ENCODE measurements at regions not wholly inside any gene's neighbourhood (a gene's known extent, or its start where the extent isn't known, plus 50 kb on each side); places are given as distances from the start of the nearest gene placed in this dataset.

GRCh38 chrX:38890326-38890725, 89.1 kb downstream of the MID1IP1 start:
- DNase-seq, result no peak

GRCh38 chrX:38890963-38891362, 89.7 kb downstream of the MID1IP1 start:
- no peak for DNase-seq

DNA sequence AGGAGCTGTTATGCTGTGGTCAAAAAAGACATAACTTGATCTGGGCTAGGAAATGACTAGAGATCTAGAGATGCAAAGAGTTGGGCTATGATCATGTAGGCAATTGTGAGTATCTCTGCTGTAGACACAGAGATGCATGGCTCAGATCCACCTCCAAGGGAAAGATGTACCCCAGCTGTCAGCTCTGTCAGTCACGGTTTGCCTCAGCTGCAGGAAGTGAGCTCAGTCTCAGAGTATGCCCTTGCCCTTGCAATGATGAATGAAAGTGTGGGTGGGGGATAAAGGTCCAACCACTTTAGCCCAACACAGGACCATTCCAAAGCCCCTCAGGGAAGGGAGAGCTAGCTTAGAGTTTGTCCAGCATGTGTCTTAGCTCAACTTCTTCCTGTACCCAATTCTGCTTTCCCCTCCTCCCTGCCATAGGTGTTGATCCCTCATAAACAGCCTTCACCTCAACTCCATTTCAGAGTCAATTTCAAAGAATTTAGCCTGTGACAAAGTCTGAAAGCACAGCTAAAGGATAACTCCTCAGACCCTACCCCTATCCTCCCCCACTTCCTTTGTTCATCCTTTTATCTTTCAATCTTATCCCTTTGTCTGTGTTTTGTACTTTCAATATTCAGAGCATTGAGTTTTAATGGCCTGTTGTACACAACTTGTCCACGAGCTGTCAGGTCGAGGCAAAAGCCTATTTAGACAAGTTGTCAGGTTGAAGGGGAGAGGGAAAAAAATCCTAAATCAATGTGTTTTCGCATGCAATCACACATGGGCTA, 90.6 kb downstream of the MID1IP1 start:
- no peak for DNase-seq

DNA sequence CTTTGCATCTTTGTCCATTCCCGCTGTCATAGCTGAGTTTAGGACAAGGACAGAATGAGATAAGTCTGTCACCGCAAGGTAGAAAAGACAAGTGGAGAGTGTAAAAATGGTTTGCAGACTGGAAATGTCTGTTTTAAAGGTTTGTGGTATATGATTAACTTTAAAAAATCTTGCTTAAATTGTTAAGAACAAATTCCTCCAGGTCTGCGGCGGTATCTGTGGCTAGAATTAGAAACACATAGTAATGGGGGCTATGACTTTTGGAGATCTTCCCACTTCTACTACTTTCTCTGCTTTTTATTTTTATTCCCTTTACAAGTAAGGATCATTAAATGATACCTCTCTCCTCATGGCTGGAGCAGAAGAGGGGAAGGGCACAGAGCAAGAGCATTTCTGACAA, 92.2 kb downstream of the MID1IP1 start:
- DNase-seq, result no peak

GRCh38 chrX:38895775-38896174, 94.5 kb downstream of the MID1IP1 start:
- no peak for DNase-seq

DNA sequence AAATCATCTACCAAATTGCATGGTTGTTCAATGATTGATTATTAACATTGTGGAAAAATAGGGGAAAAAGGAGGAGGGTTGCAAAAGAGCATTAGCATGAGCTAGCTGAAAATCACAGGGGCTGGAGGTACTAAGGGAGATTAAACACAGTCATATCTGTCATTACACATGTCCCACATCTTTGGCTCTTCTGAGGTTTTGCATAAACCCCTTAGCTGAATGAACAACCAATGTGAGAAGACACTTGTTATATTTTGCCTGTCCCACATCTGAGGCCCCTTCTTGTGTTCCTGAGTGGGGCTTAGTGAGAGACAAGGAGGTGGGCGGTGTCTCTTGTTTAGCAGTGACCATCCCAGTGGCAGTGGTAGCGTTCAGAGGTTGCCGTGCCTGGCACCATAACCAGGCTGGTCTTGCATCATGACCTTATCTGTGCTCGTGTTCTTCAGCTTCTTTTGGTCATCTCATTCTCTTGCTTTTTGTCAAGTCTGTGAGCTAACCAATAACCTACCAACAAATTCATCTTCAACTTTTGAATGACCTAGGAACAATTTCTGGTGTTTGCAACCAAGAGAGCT, 95.6 kb downstream of the MID1IP1 start:
- DNase-seq, result no peak

GRCh38 chrX:38898261-38898660, 97.0 kb downstream of the MID1IP1 start:
- no peak for DNase-seq

DNA sequence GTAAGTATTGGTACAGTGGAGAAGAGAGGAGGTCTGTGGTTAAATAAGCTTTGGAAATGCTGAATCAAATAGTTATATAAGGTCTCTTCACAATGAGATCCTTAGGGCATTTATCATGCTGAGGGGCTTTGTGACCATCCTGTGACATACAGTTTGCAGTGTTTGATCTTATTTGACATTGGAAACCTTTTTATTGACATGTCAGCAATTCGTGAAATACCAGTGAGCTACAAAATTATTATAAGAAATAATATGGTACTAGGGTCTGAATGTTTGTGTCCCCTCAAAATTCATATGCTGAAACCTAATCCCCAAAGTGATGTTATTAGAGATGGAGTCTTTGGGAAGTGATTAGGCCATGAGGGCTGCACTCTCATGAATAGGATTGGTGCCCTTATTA, 98.4 kb downstream of the MID1IP1 start:
- no peak for DNase-seq

GRCh38 chrX:38900719-38901118, 99.5 kb downstream of the MID1IP1 start:
- no peak for DNase-seq

DNA sequence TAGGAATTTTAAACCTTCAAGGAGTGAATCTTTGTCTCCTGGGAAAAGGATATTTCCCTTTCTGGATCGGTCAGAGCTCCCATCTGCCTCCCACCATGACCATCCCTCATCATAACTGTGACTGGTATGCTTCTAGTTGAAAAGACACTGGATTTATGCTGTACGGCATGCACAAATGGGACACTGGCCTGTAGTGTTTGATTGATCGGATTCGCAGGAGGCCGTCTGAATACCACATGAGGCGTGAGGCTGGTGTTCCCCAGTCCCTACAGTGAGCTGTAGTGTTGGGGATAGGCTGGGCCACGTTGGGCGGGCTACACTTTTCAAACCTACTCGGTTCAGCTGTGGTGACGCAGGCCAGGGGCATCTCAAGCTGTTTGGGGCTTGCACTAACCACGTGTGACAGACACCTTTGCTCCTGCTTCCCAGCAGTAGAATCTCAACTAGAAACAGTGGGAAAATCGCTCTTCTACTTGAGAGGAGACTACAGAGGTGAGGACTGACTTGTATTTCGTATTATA, 101.8 kb downstream of the MID1IP1 start:
- no peak for DNase-seq

DNA sequence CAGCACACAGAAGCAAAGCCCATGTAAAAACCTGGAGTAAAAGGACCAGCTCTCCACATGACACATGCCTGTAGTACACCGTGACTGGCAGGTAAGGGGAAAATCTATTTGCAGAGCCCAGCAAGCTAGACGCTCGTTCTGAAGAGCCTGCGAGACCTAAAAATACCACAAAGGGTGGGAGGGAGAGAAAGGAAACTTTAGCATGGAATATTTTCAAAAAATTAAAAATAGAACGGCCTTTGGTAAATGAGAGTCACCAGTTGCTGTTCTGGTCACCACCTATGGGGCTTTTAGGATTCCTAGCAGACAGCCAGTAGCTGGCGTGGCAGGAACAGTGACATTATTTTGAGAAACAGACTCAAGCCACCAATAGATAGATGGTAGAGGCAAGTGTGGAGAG, 115.5 kb downstream of the MID1IP1 start:
- no peak for DNase-seq

GRCh38 chrX:38917954-38918353, 116.7 kb downstream of the MID1IP1 start:
- no peak for DNase-seq

DNA sequence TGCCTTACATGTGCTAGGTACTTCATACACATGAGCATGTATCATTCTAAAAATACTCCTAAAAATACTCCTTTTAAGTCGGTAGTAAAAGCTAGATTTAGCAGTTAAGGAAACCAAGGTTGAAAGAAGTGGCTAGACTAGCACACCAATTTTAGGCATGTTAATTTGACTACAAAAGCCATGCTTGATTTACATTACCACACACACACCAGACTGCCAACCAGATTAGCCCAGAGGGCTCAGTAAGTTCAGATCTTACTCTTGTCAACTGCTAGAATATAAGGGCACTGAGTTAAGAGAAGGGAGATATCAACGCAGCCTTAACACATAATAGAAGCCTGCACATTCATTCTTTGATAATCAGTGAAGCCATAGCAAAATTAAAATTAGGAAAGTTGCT, 117.9 kb downstream of the MID1IP1 start:
- DNase-seq, result no peak

GRCh38 chrX:38919853-38920528, 118.7 kb downstream of the MID1IP1 start:
- no peak for DNase-seq

- DNase-seq, result no peak
Observed at GRCh38 chrX:38923451-38923969, 122.3 kb downstream of the MID1IP1 start.

- DNase-seq, result no peak
Observed at GRCh38 chrX:38927592-38927991, 126.3 kb downstream of the MID1IP1 start.

- no peak for DNase-seq
Observed at GRCh38 chrX:38929966-38930421, 128.7 kb downstream of the MID1IP1 start.

- DNase-seq, result no peak
Observed at GRCh38 chrX:38930474-38930873, 129.2 kb downstream of the MID1IP1 start.

- no peak for DNase-seq
Observed at GRCh38 chrX:38935561-38935960, 134.3 kb downstream of the MID1IP1 start.

DNA sequence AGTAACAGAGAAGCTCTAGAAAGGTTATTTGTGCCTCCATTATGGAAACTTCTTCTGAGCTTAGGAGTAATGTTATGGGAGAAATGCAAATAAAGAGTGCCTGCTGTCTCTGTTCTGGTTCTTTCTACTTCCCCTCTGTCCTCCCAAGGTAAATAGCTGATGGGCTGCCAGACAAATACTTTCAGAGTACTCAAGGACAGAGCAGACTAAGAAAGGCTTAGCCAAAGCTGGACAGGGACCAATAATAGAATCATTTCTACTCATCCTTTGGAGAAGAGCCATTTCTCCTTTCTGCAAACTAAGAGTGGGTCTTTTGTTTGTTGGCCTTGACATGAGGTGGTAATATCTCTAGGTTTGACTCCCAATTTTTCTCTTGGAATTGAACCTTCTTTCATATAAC, 136.1 kb downstream of the MID1IP1 start:
- no peak for DNase-seq

DNA sequence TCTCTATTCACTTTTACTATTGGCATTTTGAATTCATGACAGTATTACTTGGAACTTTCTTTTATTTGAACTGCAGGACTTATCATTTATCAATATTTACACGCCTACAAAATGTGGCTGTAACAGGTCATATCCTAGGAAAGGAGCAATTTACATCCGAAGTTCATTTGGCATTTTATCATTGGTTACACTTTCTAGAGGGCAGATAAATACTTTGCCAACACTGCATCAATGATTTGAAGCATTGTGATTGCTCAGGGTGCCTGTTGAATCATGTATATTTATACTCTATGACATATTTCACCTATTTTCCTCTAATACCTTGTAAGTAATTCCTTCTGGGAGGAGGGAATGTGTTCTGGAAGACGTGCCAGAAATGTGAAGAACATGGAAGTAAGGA, 136.7 kb downstream of the MID1IP1 start:
- DNase-seq, result no peak

DNA sequence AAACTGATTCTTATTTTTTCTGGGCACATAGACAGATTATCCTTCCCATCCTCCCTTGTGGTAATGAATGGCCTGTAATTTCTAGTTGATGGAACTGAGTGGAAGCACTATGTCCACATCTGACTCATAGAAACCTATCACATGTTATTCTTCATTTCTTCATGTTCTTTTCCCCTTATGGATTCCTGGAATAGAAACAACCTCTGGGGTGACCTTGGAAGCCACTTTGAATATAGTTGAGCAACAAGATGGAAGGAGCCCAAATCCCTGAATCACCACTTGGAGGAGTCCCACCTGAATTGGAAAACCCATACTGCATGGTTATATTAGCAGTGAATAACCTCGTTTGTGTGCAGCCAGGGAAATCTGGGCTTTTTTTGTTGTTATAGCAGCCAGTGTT, 137.8 kb downstream of the MID1IP1 start:
- no peak for DNase-seq

DNA sequence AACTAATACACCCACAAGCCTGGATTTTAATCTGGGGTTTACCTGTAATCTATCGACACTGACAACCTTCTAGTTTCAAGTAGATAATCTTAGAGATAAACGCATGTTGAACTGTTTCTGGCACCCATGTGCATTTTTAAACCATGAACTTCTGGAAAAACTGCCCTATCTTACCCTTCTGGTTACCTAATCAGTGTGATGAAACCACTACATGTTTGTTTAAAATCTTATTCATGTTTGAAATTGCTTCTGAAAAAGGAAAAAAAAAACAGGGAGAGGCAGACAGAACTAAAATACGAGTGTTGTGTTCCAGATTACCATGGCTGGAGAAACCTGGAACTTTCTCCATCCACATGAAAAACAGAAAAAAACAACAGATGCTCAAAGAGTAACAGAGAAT, 139.3 kb downstream of the MID1IP1 start:
- DNase-seq, result no peak

DNA sequence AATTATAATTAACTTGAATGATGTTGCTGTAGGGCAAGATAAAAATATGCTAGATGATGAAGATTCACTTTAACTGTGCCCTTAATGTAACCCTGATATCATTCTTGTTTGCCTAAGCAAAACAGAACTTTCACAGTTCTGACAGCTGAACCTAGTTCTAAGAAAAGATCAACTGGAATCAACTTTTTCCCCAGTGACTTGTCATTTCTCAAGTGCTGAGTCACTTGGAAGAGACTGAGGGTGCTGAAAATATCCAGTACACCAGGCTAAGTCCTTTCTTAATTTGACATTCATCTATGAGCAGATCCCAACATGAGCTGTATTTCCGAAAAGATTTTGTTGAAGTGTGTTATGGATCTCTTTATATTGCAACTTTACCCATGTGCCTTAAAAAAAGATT, 140.4 kb downstream of the MID1IP1 start:
- no peak for DNase-seq

All from stimulated activated naive CD4-positive, alpha-beta T cell (primary cell).